NT2/D1 (cell line): ENCODE measurements at regions not wholly inside any gene's neighbourhood (a gene's known extent, or its start where the extent isn't known, plus 50 kb on each side); places are given as distances from the start of the nearest gene placed in this dataset.

ENCODE experiments used
- SUZ12 ChIP-seq: IDR thresholded peaks from 2 replicates; pipeline ENCODE4 v1.6.1; 2011; ENCODE audit not compliant: insufficient read length, insufficient read depth; ENCODE audit errors: extremely low read depth
- YY1 ChIP-seq: IDR thresholded peaks from 2 replicates; pipeline ENCODE4 v1.6.1; 2011; ENCODE audit not compliant: insufficient read length, insufficient read depth
- ZNF274 ChIP-seq: IDR thresholded peaks from 2 replicates; pipeline ENCODE4 v1.6.1; 2011; ENCODE audit warnings: mild to moderate bottlenecking, low read depth, low read length

- TF ChIP-seq YY1 = no peak
- no peak for TF ChIP-seq ZNF274
- TF ChIP-seq SUZ12 = no peak
These were observed 524.4 kb upstream of the SPRY2 start for GRCh38 chr13:80865329-80865728.
